NCI-H1092 treated with DMSO at 0.1 percent for 48 hours (cell line): ENCODE measurements at regions not wholly inside any gene's neighbourhood (a gene's known extent, or its start where the extent isn't known, plus 50 kb on each side); places are given as distances from the start of the nearest gene placed in this dataset.

Experiments used
- DNase-seq: peaks from one replicate; lab custom pipeline; 2025; lab: John Stamatoyannopoulos, UW

GRCh38 chr2:16005816-16006536, 65.6 kb downstream of the MYCN start:
- no peak for DNase-seq

- no peak for DNase-seq
Measured at GRCh38 chr2:16005389-16005788, 65.0 kb downstream of the MYCN start.

DNA sequence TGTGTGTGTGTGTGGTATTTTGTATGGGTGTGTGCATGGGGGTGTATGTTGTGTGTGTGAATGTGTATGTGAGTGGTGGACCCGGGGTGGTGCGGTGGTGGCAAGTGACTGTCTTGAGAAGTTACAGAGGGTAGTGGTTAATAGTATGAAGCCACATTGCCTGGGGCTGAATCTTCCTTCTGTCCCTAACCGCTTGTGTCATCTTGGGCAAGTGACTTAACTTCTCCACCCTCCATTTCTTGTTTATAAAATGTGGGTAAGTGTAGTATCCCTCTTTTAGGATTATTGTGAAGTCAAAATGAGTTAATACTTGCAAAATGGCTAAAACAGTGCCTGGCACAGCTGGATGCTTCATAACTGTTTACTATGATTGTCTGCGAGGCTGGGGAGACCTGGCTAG, 63.5 kb downstream of the MYCN start:
- DNase-seq, result no peak

DNA sequence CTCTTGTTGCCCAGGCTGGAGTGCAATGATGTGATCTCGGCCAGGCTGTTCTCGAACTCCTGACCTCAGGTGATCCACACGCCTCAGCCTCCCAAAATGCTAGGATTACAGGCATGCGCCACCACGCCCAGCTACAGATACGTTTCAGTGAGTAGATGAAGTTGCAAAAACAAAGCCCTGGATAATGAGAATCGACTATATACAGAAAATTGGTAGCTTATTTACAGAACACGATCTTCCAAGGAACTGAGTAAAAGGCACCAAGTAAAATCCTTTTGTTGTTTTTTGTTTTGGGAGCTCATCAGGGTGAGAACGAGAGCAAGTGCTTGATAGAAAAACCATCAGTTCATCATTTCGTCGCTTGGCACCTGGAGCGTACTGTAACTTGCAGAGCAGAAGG, 62.8 kb downstream of the MYCN start:
- no peak for DNase-seq

DNA sequence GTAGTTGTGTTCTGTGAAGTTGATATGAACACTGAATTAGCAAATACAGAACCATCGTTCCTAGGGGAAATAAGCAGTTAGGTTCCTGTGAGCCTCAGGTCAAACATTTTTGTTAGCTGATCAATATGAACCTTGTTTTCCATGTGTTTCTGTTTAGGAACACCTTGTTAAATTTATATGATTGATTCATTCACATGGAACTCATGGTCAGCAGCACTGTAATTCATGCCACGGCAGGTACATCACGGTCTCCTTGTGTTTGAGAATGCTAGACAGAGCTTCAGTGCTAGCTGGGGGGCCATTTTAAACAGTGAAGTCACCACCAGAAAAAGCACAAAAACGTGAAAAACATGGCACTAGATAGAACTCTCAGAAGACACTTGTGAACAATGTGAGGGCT, 62.2 kb downstream of the MYCN start:
- DNase-seq, result no peak

DNA sequence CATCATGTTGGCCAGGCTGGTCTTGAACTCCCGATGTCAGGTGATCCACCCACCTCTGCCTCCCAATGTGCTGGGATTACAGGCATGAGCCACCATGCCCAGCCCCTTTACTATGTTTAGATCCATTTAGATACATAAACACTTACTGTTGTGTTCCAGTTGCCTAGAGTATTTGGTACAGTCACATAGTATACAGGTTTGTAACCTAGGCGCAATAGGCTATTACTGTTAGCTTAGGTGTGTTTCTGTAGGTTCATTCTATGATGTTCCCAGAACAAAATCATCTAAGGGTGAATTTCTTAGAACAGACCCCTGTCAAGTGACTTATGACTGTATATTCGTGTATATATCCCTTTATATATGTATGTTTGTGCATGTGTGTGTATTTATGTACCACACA, 61.8 kb downstream of the MYCN start:
- DNase-seq, result no peak

- DNase-seq, result no peak
Measured at GRCh38 chr2:16000642-16001041, 60.3 kb downstream of the MYCN start.

- DNase-seq, result no peak
Measured at GRCh38 chr2:15999596-16000469, 59.5 kb downstream of the MYCN start.

- no peak for DNase-seq
Measured at GRCh38 chr2:15997728-15998280, 57.5 kb downstream of the MYCN start.

- DNase-seq, result no peak
Measured at GRCh38 chr2:15996536-15997423, 56.4 kb downstream of the MYCN start.
